ENCODE measurements at regions not wholly inside any gene's neighbourhood (a gene's known extent, or its start where the extent isn't known, plus 50 kb on each side); places are given as distances from the start of the nearest gene placed in this dataset.

GRCh38 chr12:32949815-32950214 lies 53.2 kb upstream of the PKP2 start:
- Mint-ChIP-seq H3K4me3 (no peak overlapping the region), H3K27me3 (ENCODE audit: insufficient read depth) (no peaks in the 10 kb centered on the region), H3K9me3 (no peaks in the 10 kb centered on the region), H3K27ac (no peak overlapping the region), H3K4me1 (ENCODE audit: low read depth) (no peaks in the 10 kb centered on the region), H3K36me3 (ENCODE audit: low read depth) (no peaks in the 10 kb centered on the region)
- intact Hi-C loops (cut with micrococcal nuclease): no loop called here
- DNase-seq (ENCODE audit: low spot score): no peak

DNA sequence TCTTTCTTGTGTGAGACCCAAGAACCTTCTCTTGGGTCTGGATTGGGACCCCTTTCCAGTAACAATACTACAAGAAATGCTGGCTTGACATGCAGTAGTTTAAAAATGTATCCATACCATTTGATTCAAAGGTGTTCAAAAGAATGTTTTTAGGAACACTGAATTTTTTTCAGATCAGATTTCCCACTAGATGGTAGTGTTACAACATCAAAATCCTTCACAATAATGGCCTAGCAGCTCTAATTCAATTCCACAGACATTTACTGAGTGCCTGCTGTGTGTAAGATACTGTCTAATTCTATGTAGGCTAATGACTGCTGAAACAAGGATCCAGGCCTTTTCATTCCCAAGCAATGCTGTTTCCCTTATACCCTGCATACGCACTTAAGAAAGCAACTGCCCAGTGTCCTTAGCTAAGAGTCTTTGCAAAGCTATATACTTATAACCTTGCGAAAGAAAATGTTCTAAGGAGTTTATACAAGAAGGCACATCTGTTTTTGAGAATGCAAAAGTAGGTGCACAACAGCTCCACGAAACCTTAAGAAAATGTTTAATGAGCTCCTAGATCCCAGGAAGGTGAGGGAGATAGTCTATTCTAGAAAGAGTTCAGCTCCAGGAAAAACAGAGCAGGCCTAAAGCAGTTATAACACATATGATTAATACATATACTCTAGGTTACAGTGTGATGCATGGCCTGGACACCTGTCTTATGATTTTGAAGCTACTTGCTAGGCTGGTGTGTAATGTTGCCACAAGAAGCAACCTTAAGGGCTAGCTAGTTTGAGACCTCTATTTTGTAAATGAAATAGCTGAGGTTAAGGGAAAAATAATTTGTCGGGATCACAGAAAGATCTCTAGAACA lies 50.9 kb upstream of the PKP2 start:
- no peak overlapping the region for H3K4me3 Mint-ChIP-seq
- no peaks in the 10 kb centered on the region for H3K4me1 Mint-ChIP-seq (ENCODE audit: low read depth)
- no peaks in the 10 kb centered on the region for H3K9me3 Mint-ChIP-seq
- DNase-seq (ENCODE audit: low spot score): no peak
- no peak overlapping the region for H3K27ac Mint-ChIP-seq
- intact Hi-C loops (cut with micrococcal nuclease): no loop called here
- no peaks in the 10 kb centered on the region for H3K27me3 Mint-ChIP-seq (ENCODE audit: insufficient read depth)
- no peaks in the 10 kb centered on the region for H3K36me3 Mint-ChIP-seq (ENCODE audit: low read depth)

- Mint-ChIP-seq H3K27me3 (ENCODE audit: insufficient read depth) (no peaks in the 10 kb centered on the region), H3K4me1 (ENCODE audit: low read depth) (no peaks in the 10 kb centered on the region), H3K36me3 (ENCODE audit: low read depth) (no peaks in the 10 kb centered on the region), H3K27ac (no peak overlapping the region), H3K9me3 (no peaks in the 10 kb centered on the region), H3K4me3 (no peak overlapping the region)
- intact Hi-C loops (cut with micrococcal nuclease): no loop called here
- DNase-seq (ENCODE audit: low spot score): no peak
These were observed 50.0 kb upstream of the PKP2 start for GRCh38 chr12:32946504-32947131.

All from activated T-helper 1 cell treated with anti-CD3 and anti-CD28 coated beads, Interleukin-12 subunit alpha, Interleukin-12 subunit beta, Interleukin-2, Interleukin-4 antibody, amounts not matched to agents 30 ng/mL and 10 ng/mL and 1 ng/mL, durations not matched to agents 14 hours and 24 hours and 36 hours (primary cell).